ENCODE measurements at regions not wholly inside any gene's neighbourhood (a gene's known extent, or its start where the extent isn't known, plus 50 kb on each side); places are given as distances from the start of the nearest gene placed in this dataset.

DNA sequence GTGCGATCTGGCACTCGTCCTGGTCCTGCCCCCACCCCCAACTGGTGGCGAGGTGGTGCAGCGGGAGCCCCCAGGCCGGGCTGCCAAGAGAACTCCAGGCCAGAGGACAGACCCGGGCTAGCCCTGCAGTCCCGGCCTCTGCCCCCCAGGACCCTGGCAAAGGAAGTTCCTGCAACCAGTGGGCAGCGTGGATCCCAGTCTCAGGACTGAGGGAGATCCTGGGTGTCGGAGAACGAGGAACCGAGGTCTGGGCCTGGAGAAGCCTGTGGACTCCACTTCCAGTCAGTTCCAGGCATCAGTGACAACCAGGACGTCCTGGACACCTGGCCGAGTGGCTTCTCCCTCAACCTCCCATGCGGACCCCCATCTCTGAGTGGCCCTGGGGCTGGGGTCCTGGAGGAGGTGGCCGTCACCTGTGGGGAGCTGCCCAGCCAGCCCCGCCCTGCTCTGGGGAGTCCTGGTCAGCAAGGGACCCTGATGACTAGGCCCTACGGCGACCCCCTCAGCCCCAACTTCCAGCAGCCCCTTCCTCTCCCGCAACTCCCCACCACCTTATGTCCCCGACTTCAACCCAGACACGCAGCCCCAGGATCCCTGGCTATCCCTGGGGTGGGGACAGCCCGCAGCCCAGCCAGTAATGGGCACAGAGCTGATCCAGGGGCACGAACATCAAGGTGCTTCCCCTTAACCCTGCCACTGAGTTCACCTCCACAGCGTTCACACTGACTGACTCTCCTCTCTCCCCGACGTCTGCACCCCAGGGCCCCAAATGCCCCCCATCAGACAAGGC is 53.7 kb upstream of the NKX1-1 start:
- TF ChIP-seq, protein P1, sequence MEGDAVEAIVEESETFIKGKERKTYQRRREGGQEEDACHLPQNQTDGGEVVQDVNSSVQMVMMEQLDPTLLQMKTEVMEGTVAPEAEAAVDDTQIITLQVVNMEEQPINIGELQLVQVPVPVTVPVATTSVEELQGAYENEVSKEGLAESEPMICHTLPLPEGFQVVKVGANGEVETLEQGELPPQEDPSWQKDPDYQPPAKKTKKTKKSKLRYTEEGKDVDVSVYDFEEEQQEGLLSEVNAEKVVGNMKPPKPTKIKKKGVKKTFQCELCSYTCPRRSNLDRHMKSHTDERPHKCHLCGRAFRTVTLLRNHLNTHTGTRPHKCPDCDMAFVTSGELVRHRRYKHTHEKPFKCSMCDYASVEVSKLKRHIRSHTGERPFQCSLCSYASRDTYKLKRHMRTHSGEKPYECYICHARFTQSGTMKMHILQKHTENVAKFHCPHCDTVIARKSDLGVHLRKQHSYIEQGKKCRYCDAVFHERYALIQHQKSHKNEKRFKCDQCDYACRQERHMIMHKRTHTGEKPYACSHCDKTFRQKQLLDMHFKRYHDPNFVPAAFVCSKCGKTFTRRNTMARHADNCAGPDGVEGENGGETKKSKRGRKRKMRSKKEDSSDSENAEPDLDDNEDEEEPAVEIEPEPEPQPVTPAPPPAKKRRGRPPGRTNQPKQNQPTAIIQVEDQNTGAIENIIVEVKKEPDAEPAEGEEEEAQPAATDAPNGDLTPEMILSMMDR (conservative IDR thresholded peaks at IDR 0.05; ENCODE audit: low read depth), result no peak
- CTCF ChIA-PET, result interaction anchor here (0.5 to 0.6 kb wide), 2 partner anchors 35 to 55 kb away, joined by 3 to 4 read pairs; no protein-coding TSS in a partner anchor
- no peak overlapping the region for H3K27ac ChIP-seq
- POLR2A ChIA-PET (ENCODE audit: low non-redundant PET), result no interaction called here
- DNase-seq (ENCODE audit: low spot score), result no peak

DNA sequence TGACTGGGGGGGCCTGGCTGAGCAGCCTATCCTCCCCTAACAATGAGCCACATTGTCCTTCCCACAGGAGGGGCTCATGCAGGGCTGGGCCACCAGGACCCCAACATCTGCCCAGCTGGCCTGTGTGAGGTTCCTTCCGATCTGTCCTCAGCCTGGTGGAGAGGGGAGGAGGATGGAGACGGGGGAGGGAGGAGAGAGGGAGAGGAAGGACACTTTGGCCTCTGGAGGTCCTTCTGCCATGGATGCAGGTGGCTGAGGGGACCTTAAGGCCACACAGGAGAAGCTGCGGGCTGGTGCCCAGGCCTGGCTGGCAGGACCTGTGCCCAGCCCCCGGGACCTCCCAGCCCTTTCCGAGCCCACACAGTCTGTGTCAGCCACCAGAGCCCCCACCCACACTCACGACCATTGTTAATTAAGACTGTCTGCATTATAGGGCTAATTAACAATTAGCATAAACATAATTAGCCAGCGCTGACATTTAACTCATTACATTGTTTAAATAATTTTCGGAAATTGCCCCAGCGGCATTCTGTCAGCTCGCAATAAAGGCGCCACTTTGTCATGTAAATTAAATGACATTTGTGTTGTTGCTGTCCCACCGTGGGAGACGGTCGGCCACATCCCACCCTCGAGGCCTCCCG is 53.0 kb upstream of the NKX1-1 start:
- H3K27ac ChIP-seq, result no peak overlapping the region
- no peak for DNase-seq (ENCODE audit: low spot score)
- TF ChIP-seq, protein P1 (conservative IDR thresholded peaks at IDR 0.05; ENCODE audit: low read depth), result no peak
- ChIA-PET POLR2A (ENCODE audit: low non-redundant PET) (no interaction called here), CTCF (interaction anchor here (0.6 kb wide), 1 partner anchor 55 kb away, joined by 3 read pairs; no protein-coding TSS in a partner anchor)

DNA sequence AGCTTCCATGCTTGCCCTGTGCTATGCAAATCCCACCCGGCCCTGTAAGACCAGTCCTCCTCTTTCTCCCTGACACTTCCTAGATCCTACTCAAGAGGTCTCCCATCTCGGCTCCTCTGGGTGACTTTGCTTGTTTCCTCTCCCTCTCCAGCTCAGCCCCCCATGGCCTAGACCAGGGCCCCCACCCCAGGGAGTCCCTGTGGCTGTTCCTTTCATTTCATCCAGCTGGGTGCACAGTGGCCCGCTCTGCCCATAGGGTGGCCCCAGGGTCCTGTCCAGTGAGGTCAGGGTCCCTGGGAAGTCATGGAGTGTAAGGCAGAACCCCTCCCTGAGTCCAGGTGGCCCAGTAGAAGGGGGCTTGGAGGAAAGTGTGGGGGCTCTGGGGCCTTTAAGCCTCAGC is 52.3 kb upstream of the NKX1-1 start:
- ChIA-PET POLR2A (ENCODE audit: low non-redundant PET) (no interaction called here), CTCF (no interaction called here)
- DNase-seq (ENCODE audit: low spot score), result no peak
- H3K27ac ChIP-seq, result no peak overlapping the region
- TF ChIP-seq, protein P1 (conservative IDR thresholded peaks at IDR 0.05; ENCODE audit: low read depth), result no peak
